DOHH2 (cell line): ENCODE measurements at regions not wholly inside any gene's neighbourhood (a gene's known extent, or its start where the extent isn't known, plus 50 kb on each side); places are given as distances from the start of the nearest gene placed in this dataset.

Source experiments
- H3F3A ChIP-seq: fragments of 200-600 bp; sonication (generic), shearing (Covaris generic); 2 replicates; pipeline ENCODE4 v1.6.0; 2016; ENCODE audit warnings: antibody characterized with exemption, mild to moderate bottlenecking; ENCODE audit not compliant: control insufficient read depth, insufficient read depth
- H3K27ac ChIP-seq: fragments of 200-600 bp; sonication (generic); 2 replicates; pipeline ENCODE4 v1.5.1; 2014; ENCODE audit warnings: low read depth, mild to moderate bottlenecking, low read length, moderate library complexity
- H3K27me3 ChIP-seq: fragments of 200-600 bp; sonication (generic); 2 replicates; pipeline ENCODE4 v1.6.1; 2014; ENCODE audit warnings: mild to moderate bottlenecking, low read length, mixed read lengths; ENCODE audit not compliant: control insufficient read depth
- H3K36me3 ChIP-seq: fragments of 200-600 bp; sonication (generic); 2 replicates; pipeline ENCODE4 v1.6.1; 2014; ENCODE audit warnings: mild to moderate bottlenecking, low read length, moderate library complexity, mixed read lengths; ENCODE audit not compliant: control insufficient read depth
- H3K4me1 ChIP-seq: fragments of 200-600 bp; sonication (generic); 2 replicates; pipeline ENCODE4 v1.6.1; 2014; ENCODE audit warnings: mild to moderate bottlenecking, low read length, mixed read lengths; ENCODE audit not compliant: control insufficient read depth
- H3K4me2 ChIP-seq: fragments of 200-600 bp; sonication (generic); 2 replicates; pipeline ENCODE4 v1.6.0; 2014; ENCODE audit warnings: mild to moderate bottlenecking, low read length, moderate library complexity
- H3K4me3 ChIP-seq: fragments of 200-600 bp; sonication (generic); 2 replicates; pipeline ENCODE4 v1.5.1; 2014; ENCODE audit warnings: mild to moderate bottlenecking, low read length, mixed read lengths
- H3K79me2 ChIP-seq: fragments of 200-600 bp; sonication (generic); 2 replicates; pipeline ENCODE4 v1.6.1; 2014; ENCODE audit warnings: mild to moderate bottlenecking, low read length, mixed read lengths; ENCODE audit not compliant: control insufficient read depth
- H3K9me2 ChIP-seq: fragments of 200-600 bp; sonication (generic); replicated peaks from 2 replicates; pipeline ENCODE4 v1.6.1; 2014; ENCODE audit warnings: mild to moderate bottlenecking, low read length, mixed read lengths; ENCODE audit not compliant: control insufficient read depth
- H3K9me3 ChIP-seq: fragments of 200-600 bp; sonication (generic); 2 replicates; pipeline ENCODE4 v1.6.1; 2014; ENCODE audit warnings: antibody characterized with exemption, low read length, mixed read lengths; ENCODE audit not compliant: control insufficient read depth, insufficient read depth
- H4K20me1 ChIP-seq: fragments of 200-600 bp; sonication (generic); 2 replicates; pipeline ENCODE4 v1.6.0; 2014; ENCODE audit warnings: low read depth, mild to moderate bottlenecking, antibody characterized with exemption, low read length, moderate library complexity; ENCODE audit not compliant: control insufficient read depth, insufficient read depth
- CTCF ChIP-seq: fragments of 200-600 bp; sonication (generic); IDR thresholded peaks from one replicate; pipeline ENCODE4 v1.5.1; 2014; ENCODE audit warnings: antibody characterized with exemption, mild to moderate bottlenecking, low read depth, low read length; ENCODE audit not compliant: poor library complexity, severe bottlenecking
- EZH2phosphoT487 ChIP-seq: fragments of 200-600 bp; sonication (generic); IDR thresholded peaks from 2 replicates; pipeline ENCODE4 v1.6.1; 2017; ENCODE audit warnings: borderline replicate concordance, mild to moderate bottlenecking, antibody characterized with exemption, low read length, moderate library complexity, mixed read lengths

DNA sequence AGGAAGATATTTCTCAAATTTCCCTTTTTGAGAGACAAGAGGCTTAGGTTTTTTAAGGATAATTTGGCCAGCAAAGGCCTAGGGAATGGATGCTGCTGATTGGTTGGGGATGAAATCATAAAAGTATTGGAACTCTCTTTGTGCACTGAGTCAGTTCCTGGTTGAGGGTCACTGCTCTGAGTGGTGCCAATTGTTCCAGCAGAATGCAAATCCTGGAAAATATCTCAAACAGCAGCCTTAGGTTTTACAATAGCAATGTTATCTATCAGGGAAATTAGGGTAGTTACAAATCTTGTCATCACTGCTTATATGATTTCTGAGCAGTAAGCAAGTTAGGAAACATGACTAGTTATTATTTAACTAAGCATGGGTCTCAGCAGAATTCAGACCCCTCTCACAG is 96.2 kb downstream of the RAD51AP2 start:
- no peak for TF ChIP-seq EZH2phosphoT487
- TF ChIP-seq CTCF = no peak
- H3K27ac ChIP-seq = no peak overlapping the region
- H3F3A ChIP-seq = no peaks in the 10 kb centered on the region
- H3K79me2 ChIP-seq = no peaks in the 10 kb centered on the region
- H3K4me2 ChIP-seq = no peak overlapping the region
- no peaks in the 10 kb centered on the region for H4K20me1 ChIP-seq
- H3K9me3 ChIP-seq = no peaks in the 10 kb centered on the region
- no peak overlapping the region for H3K4me3 ChIP-seq
- H3K4me1 ChIP-seq = no peaks in the 10 kb centered on the region
- H3K27me3 ChIP-seq = no peaks in the 10 kb centered on the region
- H3K9me2 ChIP-seq = no peaks in the 10 kb centered on the region
- H3K36me3 ChIP-seq = no peaks in the 10 kb centered on the region

GRCh38 chr2:17416884-17417391 is 101.3 kb downstream of the RAD51AP2 start:
- no peak for TF ChIP-seq CTCF
- no peak for TF ChIP-seq EZH2phosphoT487
- Histone ChIP-seq H3F3A (no peaks in the 10 kb centered on the region), H3K79me2 (no peaks in the 10 kb centered on the region), H3K4me2 (no peak overlapping the region), H3K27ac (no peak overlapping the region), H3K9me3 (no peaks in the 10 kb centered on the region), H3K4me3 (no peak overlapping the region), H3K36me3 (no peaks in the 10 kb centered on the region), H3K27me3 (no peaks in the 10 kb centered on the region), H3K9me2 (no peaks in the 10 kb centered on the region), H3K4me1 (no peaks in the 10 kb centered on the region), H4K20me1 (no peaks in the 10 kb centered on the region)

DNA sequence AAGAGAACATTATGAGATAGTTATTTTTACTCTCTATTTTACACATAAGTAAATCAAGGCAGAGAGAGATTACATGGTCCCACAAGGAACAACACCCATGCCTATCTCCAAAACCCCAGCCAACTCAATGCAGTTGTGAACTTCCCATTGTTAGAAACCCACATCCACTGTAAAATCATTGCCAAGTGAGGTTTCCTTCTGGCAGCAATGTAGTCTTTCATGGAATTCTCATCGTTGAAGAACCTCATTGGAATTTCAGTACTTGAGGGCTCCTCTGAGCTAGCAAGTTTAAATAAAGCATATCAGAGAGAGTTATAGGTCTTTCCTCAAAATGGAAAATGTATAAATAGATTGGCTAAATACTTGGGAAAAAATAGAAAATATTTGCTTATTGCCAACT is 105.2 kb downstream of the RAD51AP2 start:
- H3F3A ChIP-seq = no peaks in the 10 kb centered on the region
- H3K27ac ChIP-seq = no peak overlapping the region
- H3K4me3 ChIP-seq = no peak overlapping the region
- no peaks in the 10 kb centered on the region for H3K36me3 ChIP-seq
- TF ChIP-seq CTCF (no peak), EZH2phosphoT487 (no peak)
- no peaks in the 10 kb centered on the region for H3K9me2 ChIP-seq
- no peaks in the 10 kb centered on the region for H4K20me1 ChIP-seq
- no peak overlapping the region for H3K4me2 ChIP-seq
- no peaks in the 10 kb centered on the region for H3K9me3 ChIP-seq
- H3K27me3 ChIP-seq = no peaks in the 10 kb centered on the region
- no peaks in the 10 kb centered on the region for H3K4me1 ChIP-seq
- no peaks in the 10 kb centered on the region for H3K79me2 ChIP-seq

DNA sequence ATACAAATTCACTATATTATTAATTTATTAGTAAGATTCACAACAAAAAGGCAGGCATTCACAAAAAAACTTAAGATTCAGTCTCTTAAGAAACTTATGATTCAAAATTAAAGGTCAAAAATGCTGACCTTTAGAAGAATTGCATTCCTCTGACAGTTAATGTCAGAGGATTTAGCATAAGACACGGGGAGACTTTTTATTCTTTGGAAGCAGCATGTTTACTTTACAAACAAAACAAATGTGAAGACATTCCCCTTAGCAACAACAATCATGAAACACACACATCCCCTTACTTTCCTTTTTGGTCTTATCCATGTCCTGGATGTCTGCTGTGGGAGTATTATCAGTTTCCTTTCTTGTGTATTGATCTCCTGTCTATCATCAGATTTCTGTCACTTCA is 117.1 kb downstream of the RAD51AP2 start:
- H3K27me3 ChIP-seq = no peaks in the 10 kb centered on the region
- TF ChIP-seq CTCF (no peak), EZH2phosphoT487 (no peak)
- peaks cover 15% of the 10 kb centered on the region for H3K4me1 ChIP-seq
- no peak overlapping the region for H3K4me2 ChIP-seq
- H3K27ac ChIP-seq = no peak overlapping the region
- H3K4me3 ChIP-seq = no peak overlapping the region
- H3K79me2 ChIP-seq = no peaks in the 10 kb centered on the region
- no peaks in the 10 kb centered on the region for H3K9me2 ChIP-seq
- no peaks in the 10 kb centered on the region for H3K36me3 ChIP-seq
- no peaks in the 10 kb centered on the region for H3F3A ChIP-seq
- no peaks in the 10 kb centered on the region; the same call in 1 of the 2 replicates for H3K9me3 ChIP-seq
- H4K20me1 ChIP-seq = no peaks in the 10 kb centered on the region
